CD14-positive monocyte (primary cell): ENCODE measurements at regions not wholly inside any gene's neighbourhood (a gene's known extent, or its start where the extent isn't known, plus 50 kb on each side); places are given as distances from the start of the nearest gene placed in this dataset.

Experiments used
- DNase-seq, 3 donors: peaks; one replicate each; pipeline ENCODE4 v3.0.0-alpha.2; 2011 to 2022
- H2AFZ ChIP-seq: 2 replicates; pipeline ENCODE4 v1.6.0; 2012; ENCODE audit warnings: mild to moderate bottlenecking, low read depth, low read length, inconsistent platforms; ENCODE audit not compliant: insufficient read depth, poor library complexity, severe bottlenecking
- H3K27ac ChIP-seq, 2 donors: 1 replicate in 1 of 2; 2 replicates in 1 of 2; pipeline ENCODE4 v1.5.1; 2012 to 2013; ENCODE audit warnings: low read length in 2 of 2, control low read depth in 1 of 2, inconsistent platforms in 1 of 2, low read depth in 1 of 2, mild to moderate bottlenecking in 1 of 2
- H3K27me3 ChIP-seq, 2 donors: one replicate each; pipeline versions ENCODE4 v1.6.0 to v1.6.1; 2011 to 2013; ENCODE audit warnings: low read length in 2 of 2; ENCODE audit not compliant: control insufficient read depth in 2 of 2, insufficient read depth in 2 of 2
- H3K36me3 ChIP-seq, 2 donors: replicated peaks in 1 of 2; 1 replicate in 1 of 2; 2 replicates in 1 of 2; pipeline versions ENCODE4 v1.5.1 to v1.6.1; 2012 to 2013; ENCODE audit warnings: low read length in 2 of 2, control low read depth in 1 of 2, inconsistent platforms in 1 of 2, mild to moderate bottlenecking in 1 of 2; ENCODE audit not compliant: insufficient read depth in 2 of 2, control insufficient read depth in 1 of 2
- H3K4me1 ChIP-seq, 2 donors: 1 replicate in 1 of 2; 2 replicates in 1 of 2; pipeline versions ENCODE4 v1.5.1 to v1.6.1; 2012 to 2013; ENCODE audit warnings: low read length in 2 of 2, control low read depth in 1 of 2, inconsistent platforms in 1 of 2, mild to moderate bottlenecking in 1 of 2, moderate library complexity in 1 of 2; ENCODE audit not compliant: insufficient read depth in 2 of 2, control insufficient read depth in 1 of 2
- H3K4me2 ChIP-seq: replicated peaks from 2 replicates; pipeline ENCODE3; 2012; ENCODE audit warnings: low read length, moderate library complexity, mild to moderate bottlenecking; ENCODE audit not compliant: poor library complexity, severe bottlenecking; ENCODE audit errors: extremely low read depth
- H3K4me3 ChIP-seq, 3 experiments: fragments of 200-600 bp in 1 of 3; sonication (generic) in 1 of 3; replicated peaks in 1 of 3; 1 replicate in 2 of 3; 2 replicates in 1 of 3; pipeline ENCODE4 v1.5.1; 2011 to 2013; ENCODE audit warnings: low read length in 3 of 3, mild to moderate bottlenecking in 3 of 3, control low read depth in 2 of 3, low read depth in 2 of 3, inconsistent platforms in 1 of 3, moderate library complexity in 1 of 3
- H3K79me2 ChIP-seq: 2 replicates; pipeline ENCODE4 v1.6.0; 2012; ENCODE audit warnings: mild to moderate bottlenecking, control low read depth, inconsistent platforms, low read length, moderate library complexity; ENCODE audit not compliant: insufficient read depth
- H3K9ac ChIP-seq: 2 replicates; pipeline ENCODE4 v1.6.0; 2017; ENCODE audit warnings: low read length, mild to moderate bottlenecking; ENCODE audit not compliant: insufficient read depth, poor library complexity, severe bottlenecking
- H3K9me3 ChIP-seq, 2 donors: replicated peaks in 1 of 2; 1 replicate in 1 of 2; 2 replicates in 1 of 2; pipeline versions ENCODE4 v1.5.1 to v1.6.1; 2012 to 2013; ENCODE audit warnings: low read length in 2 of 2, control low read depth in 1 of 2; ENCODE audit not compliant: control insufficient read depth in 1 of 2, insufficient read depth in 1 of 2
- H4K20me1 ChIP-seq: 2 replicates; pipeline ENCODE4 v1.6.0; 2012; ENCODE audit warnings: mild to moderate bottlenecking, low read length, control low read depth, moderate library complexity; ENCODE audit not compliant: insufficient read depth
- H3K27ac Mint-ChIP-seq, 7 donors: one replicate each; pipeline ENCODE4 v1.8.0; 2020; ENCODE audit warnings: mild to moderate bottlenecking in 7 of 7, mixed read lengths in 7 of 7, moderate library complexity in 6 of 7, inconsistent platforms in 2 of 7
- H3K27me3 Mint-ChIP-seq, 3 donors: one replicate each; pipeline ENCODE4 v1.8.0; 2021 to 2022; ENCODE audit warnings: low read depth in 3 of 3, mild to moderate bottlenecking in 3 of 3, mixed read lengths in 3 of 3, moderate library complexity in 3 of 3, inconsistent platforms in 1 of 3
- H3K36me3 Mint-ChIP-seq, 2 donors: one replicate each; pipeline ENCODE4 v1.8.0; 2020; ENCODE audit warnings: mixed read lengths in 2 of 2, inconsistent platforms in 1 of 2, mild to moderate bottlenecking in 1 of 2
- H3K4me1 Mint-ChIP-seq: one replicate; pipeline ENCODE4 v1.8.0; 2020; ENCODE audit warnings: mild to moderate bottlenecking, mixed read lengths
- H3K4me3 Mint-ChIP-seq, 2 donors: one replicate each; pipeline ENCODE4 v1.8.0; 2020; ENCODE audit warnings: mild to moderate bottlenecking in 2 of 2, mixed read lengths in 2 of 2, moderate library complexity in 1 of 2
- H3K9me3 Mint-ChIP-seq, 7 donors: one replicate each; pipeline ENCODE4 v1.8.0; 2020 to 2022; ENCODE audit warnings: mixed read lengths in 7 of 7, mild to moderate bottlenecking in 6 of 7, moderate library complexity in 6 of 7, inconsistent platforms in 2 of 7
- WGBS: methylation state at CpG from one replicate; pipeline ENCODE4 v1.1.5; 2013; ENCODE audit warnings: missing lambda C conversion rate; ENCODE audit not compliant: insufficient coverage; 5-methylcytosine and 5-hydroxymethylcytosine counted together
- intact Hi-C, 2 donors: fragments of 100-400 bp; cut with micrococcal nuclease; formaldehyde crosslinking; loops; one replicate each; pipeline versions ENCODE4 v1.15.0 to v1.15.1; 2023
- TF ChIP-seq, protein P1 (sequence below): fragments of 200-600 bp; IDR thresholded peaks from one replicate; pipeline ENCODE4 v1.8.0; 2022; ENCODE audit warnings: antibody characterized with exemption, mild to moderate bottlenecking

DNA sequence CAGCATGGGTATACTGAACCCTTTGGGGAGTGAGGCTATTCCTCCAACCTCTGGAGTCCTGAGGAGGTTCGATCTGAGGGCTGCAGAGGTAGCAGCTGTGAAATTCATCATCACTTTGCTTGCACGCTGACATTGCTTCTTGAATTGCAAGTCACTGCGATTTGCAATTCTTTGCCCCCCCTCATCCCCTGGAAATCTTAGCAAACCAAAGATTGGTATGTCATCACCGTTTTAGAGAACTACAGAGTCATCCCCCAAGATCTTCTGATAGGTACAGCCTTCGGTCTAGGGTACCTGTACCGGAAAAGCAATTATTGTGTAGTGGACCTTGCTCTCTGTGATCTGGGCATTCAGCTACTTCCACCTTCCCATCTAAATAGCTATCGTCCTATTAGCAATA is 192.6 kb downstream of the KLF6 start:
- Mint-ChIP-seq H3K27me3 (peaks cover 2 to 3% (median 3%) of the 10 kb centered on the region in 3 donors), H3K4me3 (peak overlapping the region in 1 of 2 donors; percentile 26), H3K4me1 (peaks cover 15% of the 10 kb centered on the region), H3K9me3 (peaks cover 0 to 1% (median 0%) of the 10 kb centered on the region in 7 donors), H3K36me3 (no peaks in the 10 kb centered on the region), H3K27ac (peak overlapping the region in 1 of 7 donors; percentile 41)
- Histone ChIP-seq H3K27ac (no peak overlapping the region), H3K79me2 (no peaks in the 10 kb centered on the region), H3K36me3 (no peaks in the 10 kb centered on the region), H3K9me3 (no peaks in the 10 kb centered on the region), H4K20me1 (no peaks in the 10 kb centered on the region), H3K4me1 (peaks cover 10 to 17% of the 10 kb centered on the region in 2 donors), H2AFZ (no peak overlapping the region), H3K9ac (no peak overlapping the region), H3K4me3 (no peak overlapping the region), H3K4me2 (no peak overlapping the region), H3K27me3 (no peaks in the 10 kb centered on the region)
- intact Hi-C loops: no loop called here
- TF ChIP-seq, protein P1, sequence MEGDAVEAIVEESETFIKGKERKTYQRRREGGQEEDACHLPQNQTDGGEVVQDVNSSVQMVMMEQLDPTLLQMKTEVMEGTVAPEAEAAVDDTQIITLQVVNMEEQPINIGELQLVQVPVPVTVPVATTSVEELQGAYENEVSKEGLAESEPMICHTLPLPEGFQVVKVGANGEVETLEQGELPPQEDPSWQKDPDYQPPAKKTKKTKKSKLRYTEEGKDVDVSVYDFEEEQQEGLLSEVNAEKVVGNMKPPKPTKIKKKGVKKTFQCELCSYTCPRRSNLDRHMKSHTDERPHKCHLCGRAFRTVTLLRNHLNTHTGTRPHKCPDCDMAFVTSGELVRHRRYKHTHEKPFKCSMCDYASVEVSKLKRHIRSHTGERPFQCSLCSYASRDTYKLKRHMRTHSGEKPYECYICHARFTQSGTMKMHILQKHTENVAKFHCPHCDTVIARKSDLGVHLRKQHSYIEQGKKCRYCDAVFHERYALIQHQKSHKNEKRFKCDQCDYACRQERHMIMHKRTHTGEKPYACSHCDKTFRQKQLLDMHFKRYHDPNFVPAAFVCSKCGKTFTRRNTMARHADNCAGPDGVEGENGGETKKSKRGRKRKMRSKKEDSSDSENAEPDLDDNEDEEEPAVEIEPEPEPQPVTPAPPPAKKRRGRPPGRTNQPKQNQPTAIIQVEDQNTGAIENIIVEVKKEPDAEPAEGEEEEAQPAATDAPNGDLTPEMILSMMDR: no peak
- WGBS: 47% methylated on average over 4 of the region's 7 CpGs
- peak; percentile 3 to 48 (median 18) for DNase-seq

- no peaks in the 10 kb centered on the region for H4K20me1 ChIP-seq
- Mint-ChIP-seq H3K9me3 (no peaks in the 10 kb centered on the region), H3K4me3 (no peak overlapping the region), H3K36me3 (no peaks in the 10 kb centered on the region), H3K27ac (no peak overlapping the region), H3K27me3 (peaks cover 2 to 6% (median 3%) of the 10 kb centered on the region in 3 donors), H3K4me1 (peaks cover 6% of the 10 kb centered on the region)
- DNase-seq: no peak
- H3K4me2 ChIP-seq: no peak overlapping the region
- no peaks in the 10 kb centered on the region for H3K36me3 ChIP-seq
- intact Hi-C loops: no loop called here
- WGBS: no CpG with 5 or more reads among the region's 7 CpGs
- H2AFZ ChIP-seq: no peak overlapping the region
- peaks cover 6 to 9% of the 10 kb centered on the region in 2 donors for H3K4me1 ChIP-seq
- H3K27me3 ChIP-seq: no peaks in the 10 kb centered on the region
- H3K27ac ChIP-seq: no peak overlapping the region
- no peak overlapping the region for H3K9ac ChIP-seq
- no peaks in the 10 kb centered on the region for H3K79me2 ChIP-seq
- H3K4me3 ChIP-seq: no peak overlapping the region
- no peaks in the 10 kb centered on the region for H3K9me3 ChIP-seq
- TF ChIP-seq, protein P1: no peak
Observed at GRCh38 chr10:3588816-3589215, 196.2 kb downstream of the KLF6 start.
